Hippocampal formation (tissue), 2 donors: ENCODE measurements at regions not wholly inside any gene's neighbourhood (a gene's known extent, or its start where the extent isn't known, plus 50 kb on each side); places are given as distances from the start of the nearest gene placed in this dataset.

Experiments
- DNase-seq, 2 donors: peaks; one replicate each; lab custom pipeline; 2025; lab: John Stamatoyannopoulos, UW

- DNase-seq = no peak
Observed at GRCh38 chr9:12538842-12539579, 154.2 kb upstream of the TYRP1 start.

DNA sequence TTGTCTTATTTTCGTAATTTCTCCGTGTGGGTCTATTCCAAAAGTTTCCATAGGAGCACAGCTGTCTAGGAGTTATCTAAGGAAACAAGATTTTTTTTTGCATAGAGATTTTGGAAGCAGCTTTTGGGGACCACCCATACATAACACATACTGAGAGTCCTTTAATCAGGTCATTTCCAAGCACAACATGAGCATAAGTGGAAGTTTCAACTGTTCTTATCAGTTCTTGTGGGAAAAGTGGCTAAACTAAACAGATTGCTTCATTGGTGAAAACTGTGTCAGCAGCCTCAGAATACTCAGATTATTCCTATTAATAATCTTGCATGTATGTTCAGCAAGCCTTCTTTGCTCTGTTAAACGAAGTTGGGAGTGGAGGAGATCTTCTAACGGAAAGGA is 153.6 kb upstream of the TYRP1 start:
- DNase-seq = no peak

DNA sequence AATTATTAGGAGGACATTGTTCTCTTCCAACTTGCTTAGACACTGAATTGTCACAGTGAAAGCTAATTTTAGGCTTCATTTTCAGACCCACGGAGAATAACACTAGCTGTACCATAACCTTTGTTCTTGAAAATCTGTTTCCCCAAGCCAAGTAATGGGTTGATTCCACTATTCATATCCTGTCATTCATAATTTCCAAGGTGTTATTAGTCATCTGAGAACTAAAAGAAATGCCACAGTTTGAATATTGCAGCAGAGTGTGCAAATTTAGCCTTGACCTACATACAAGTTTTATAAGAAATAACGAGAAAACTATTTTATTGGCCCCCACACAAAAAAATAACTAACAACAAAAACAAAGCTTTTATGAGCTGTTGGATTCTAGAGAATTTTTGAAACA is 148.5 kb upstream of the TYRP1 start:
- DNase-seq = no peak

DNA sequence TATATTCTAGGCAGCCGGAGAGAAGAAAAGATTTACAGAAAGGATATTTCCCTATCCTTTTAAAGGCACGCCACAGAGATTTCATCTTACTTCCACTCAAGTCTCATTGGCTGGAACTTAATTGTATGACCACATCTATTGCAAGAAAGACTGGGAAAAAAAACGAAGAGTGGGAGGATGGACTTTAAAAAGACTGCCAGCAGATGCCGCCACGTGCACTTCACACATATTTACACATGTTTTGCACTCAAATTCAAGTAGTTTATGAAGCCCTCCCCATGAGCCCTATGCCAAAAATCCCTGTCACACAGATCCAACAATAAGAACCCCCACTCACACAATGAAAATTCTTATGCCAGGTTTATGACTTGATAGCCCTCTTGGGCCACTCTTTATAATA is 138.5 kb upstream of the TYRP1 start:
- DNase-seq = no peak

- no peak for DNase-seq
Observed at GRCh38 chr9:12566404-12567090, 126.6 kb upstream of the TYRP1 start.

DNA sequence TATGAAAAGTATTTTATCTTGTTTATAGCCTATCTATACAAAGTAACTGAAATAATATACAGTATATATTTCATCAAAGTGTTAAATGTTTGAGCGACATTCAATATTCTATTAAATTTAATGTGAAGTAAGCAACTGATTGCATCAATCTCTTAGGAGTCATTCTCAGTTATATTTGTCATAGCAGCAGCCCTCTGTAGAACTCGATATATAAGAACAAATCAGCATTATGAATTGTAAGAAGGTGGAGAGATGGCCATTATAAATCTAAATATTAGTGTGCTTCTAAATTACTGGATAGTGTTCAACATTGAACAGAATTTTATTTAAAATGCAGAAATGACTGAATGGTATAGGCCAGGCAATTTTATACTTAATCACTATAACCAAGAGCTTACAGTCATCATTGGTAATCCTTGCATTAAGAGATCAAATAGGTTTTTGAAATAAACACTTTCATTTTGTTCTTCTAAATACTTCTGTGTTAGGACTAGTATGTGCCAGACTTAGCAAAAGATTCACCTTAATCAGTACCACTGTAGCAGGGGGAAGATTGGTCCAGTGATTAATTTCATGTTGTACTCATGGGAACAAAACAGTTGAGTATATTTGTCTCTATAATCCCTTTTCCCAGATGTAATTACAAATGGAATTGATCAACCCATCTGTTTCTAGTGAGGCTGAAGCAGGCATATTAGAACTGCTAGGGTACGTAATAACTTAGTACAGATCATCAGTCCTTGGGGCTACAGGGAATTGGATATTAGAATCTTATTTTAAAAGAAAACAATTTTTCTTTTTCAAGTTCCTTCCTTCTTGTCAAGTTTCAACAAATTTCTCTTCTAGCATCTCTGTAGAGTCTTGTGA is 108.3 kb upstream of the TYRP1 start:
- DNase-seq = no peak

DNA sequence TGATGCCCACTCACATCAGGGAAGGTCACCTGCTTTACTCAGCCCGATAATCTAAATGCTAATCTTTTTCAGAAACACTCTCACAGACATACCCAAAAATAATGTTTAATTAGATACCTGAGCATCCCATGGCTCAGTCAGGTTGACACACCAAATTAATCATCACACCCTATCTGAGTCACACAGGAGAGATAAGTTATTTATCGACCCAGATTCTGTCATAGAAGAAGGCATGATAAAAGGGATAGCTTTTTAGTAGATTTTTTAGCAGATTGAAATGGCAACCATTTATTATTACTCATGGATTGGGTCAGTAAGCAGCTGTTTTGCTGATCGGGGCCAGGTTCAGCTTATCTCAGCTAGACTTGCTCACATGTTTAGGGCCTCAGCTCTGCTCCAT is 97.8 kb upstream of the TYRP1 start:
- DNase-seq = no peak

DNA sequence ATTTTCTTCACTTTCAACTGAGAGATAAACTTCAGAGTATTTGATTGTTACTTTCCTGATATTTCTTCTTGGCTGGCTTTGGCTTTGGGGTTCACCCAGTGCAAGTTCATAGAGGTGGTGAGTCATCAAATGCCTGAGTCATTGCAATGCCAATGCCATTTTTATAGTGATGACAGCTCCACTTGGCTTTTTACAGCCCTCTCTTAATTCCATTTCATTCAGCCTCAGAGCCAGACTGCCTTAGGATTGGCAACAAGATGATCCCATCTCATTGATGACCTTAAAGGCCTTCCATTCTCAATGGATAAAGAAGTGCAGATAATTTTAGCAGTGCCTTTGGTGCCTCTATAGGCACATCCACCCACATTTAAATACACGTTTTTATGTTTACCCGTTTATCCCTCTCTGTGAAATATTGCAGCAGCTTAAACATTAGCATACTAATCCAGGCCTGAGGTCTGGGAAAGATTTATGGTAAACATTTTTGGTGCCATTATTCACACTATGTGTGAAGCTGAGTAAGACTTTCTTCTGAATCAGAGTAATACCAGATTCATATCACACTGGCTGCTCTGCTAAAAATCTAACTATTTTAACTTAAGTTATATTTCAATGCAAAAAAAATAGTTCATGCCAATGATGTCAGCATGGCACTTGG is 88.9 kb upstream of the TYRP1 start:
- DNase-seq = no peak

- DNase-seq = no peak
Observed at GRCh38 chr9:12612211-12612770, 80.9 kb upstream of the TYRP1 start.

GRCh38 chr9:12613071-12613470 is 80.1 kb upstream of the TYRP1 start:
- DNase-seq = no peak

DNA sequence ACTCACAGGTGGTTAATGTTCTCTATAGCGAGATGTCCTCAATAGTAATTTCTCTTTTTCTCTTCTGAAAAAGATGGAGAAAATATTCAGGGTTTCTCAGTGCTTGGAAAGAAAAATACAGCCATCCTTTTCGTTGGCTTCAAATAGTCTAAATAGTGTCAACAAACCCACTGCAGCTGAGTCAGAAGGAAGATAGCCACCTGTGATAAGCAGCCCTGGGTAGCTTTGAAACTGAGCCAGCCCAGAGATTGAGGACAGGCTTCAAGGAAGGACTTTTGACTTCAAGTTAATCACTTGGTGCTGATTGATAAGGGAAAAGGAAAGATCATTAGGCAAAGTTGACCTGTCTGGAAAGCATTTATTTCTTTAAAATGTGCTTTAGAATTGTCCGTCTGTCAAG is 78.7 kb upstream of the TYRP1 start:
- no peak for DNase-seq

DNA sequence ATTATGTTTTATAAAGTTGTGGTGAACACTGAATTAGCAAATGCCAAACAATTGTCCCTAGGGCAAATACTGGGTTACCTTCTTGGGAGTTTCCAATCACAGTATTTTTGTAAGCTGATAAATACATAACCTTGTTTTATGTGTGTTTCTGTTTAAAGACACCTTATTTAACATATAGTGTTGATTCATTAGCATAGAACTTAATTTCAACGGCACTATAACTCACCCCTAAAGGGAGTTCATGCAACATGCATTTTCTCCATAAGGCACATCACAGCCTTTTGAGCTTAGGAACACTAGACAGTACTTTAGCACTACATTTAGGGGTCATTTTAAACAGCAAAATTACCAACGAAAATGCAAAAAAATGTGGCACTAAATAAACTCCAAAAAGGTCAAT is 74.2 kb upstream of the TYRP1 start:
- no peak for DNase-seq

DNA sequence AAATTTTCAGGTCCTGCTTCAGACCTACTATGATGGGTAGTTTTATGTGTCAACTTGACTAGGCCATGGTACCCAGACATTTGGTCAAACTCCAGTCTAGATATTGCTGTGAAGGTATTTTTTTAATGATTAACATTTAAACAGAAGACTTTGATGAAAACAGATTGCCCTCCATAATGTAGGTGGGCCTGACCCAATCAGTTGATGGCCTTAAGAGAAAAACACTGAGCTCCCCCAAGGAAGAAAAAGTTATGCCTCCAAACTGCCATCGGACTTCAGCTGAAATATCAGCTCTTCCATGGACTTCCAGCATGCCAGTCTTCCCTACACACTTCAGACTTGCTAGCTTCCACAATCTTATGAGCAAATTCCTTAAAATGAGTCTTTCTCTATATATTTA is 67.3 kb upstream of the TYRP1 start:
- DNase-seq = no peak

- DNase-seq = no peak
Observed at GRCh38 chr9:12627096-12627495, 66.1 kb upstream of the TYRP1 start.

DNA sequence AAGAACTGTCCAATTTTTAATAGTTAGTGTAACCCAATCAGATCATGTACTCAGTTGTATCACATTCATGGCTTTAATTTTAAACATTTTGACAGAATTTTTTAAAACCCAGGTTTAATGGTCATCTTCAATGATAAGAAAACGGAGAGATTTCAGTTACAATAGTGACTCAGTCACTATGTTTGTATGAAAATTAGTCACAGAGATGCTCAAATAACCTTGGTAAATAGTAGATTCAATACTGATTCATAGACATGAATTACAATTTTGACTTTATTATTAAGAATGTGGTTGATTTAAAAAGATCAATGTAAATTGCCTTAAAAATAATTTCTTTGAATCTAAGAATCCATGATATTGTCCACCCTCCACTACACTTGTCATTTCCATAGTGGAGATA is 64.6 kb upstream of the TYRP1 start:
- no peak for DNase-seq

DNA sequence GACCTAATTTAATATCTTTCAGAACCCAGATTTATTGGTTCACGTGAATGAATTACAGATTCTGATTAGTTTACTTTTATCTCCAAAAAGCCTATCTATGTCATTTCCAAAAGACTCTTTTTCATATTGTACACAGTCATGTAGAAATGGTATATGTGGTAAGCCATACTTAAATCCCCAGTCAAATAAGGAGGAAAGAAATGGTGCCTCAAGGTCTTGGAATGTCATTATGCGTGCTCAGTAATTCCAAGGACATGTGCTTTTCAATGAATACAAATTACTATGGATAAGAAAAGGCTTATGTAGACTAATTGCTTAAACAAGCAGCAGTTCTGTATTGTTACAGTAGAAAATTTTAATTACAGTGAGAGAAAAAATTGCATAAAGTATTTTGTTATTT is 64.1 kb upstream of the TYRP1 start:
- no peak for DNase-seq

GRCh38 chr9:12631866-12632265 is 61.3 kb upstream of the TYRP1 start:
- DNase-seq = no peak

GRCh38 chr9:12633016-12633765 is 60.0 kb upstream of the TYRP1 start:
- no peak for DNase-seq

DNA sequence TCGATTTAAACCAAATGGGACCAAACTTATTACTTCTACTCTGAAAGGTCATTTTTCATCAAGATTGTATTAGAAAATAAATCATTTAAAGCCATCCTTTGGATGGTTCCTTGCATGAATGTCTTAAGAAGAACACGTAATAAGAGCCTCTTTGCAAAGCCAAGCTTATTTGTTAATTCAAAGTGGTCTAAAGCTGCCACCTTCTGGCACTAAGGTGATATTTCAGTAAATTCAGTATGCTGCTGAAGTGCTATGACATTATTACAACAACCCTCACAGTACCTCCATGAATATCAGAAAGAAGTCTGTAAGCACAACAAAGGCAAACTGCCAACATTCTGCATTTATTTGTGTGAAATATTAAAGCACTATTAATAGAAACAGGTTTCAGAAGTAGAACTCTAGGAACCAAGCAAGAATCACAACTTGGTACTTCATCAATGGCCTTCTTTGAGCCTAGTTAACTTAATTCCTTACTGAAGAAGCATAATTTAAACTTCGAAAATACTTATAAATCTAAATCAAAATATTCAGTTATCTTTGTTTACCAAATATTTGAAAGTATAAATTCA is 53.1 kb upstream of the TYRP1 start:
- peak in 1 of 2 donors; percentile 48 for DNase-seq

- no peak for DNase-seq
Observed at GRCh38 chr9:12640866-12641636, 52.1 kb upstream of the TYRP1 start.
